ENCODE measurements at regions not wholly inside any gene's neighbourhood (a gene's known extent, or its start where the extent isn't known, plus 50 kb on each side); places are given as distances from the start of the nearest gene placed in this dataset.

GRCh38 chr10:4067531-4067930 lies 282.5 kb upstream of the KLF6 start:
- DNase-seq (peak; percentile 44 to 51), ATAC-seq (replicated peaks in 1 of 2) (peak; percentile 53 to 54)
- no peaks in the 10 kb centered on the region for H3K27me3 Mint-ChIP-seq (ENCODE audit: low read depth)
- H3K4me3 Mint-ChIP-seq, result no peak overlapping the region
- H3K9me3 Mint-ChIP-seq, result no peaks in the 10 kb centered on the region
- H3K4me1 Mint-ChIP-seq (ENCODE audit: low read depth), result no peaks in the 10 kb centered on the region
- no peaks in the 10 kb centered on the region for H3K36me3 Mint-ChIP-seq (ENCODE audit: insufficient read depth in 2 of 2)
- H3K27ac Mint-ChIP-seq, result no peak overlapping the region

DNA sequence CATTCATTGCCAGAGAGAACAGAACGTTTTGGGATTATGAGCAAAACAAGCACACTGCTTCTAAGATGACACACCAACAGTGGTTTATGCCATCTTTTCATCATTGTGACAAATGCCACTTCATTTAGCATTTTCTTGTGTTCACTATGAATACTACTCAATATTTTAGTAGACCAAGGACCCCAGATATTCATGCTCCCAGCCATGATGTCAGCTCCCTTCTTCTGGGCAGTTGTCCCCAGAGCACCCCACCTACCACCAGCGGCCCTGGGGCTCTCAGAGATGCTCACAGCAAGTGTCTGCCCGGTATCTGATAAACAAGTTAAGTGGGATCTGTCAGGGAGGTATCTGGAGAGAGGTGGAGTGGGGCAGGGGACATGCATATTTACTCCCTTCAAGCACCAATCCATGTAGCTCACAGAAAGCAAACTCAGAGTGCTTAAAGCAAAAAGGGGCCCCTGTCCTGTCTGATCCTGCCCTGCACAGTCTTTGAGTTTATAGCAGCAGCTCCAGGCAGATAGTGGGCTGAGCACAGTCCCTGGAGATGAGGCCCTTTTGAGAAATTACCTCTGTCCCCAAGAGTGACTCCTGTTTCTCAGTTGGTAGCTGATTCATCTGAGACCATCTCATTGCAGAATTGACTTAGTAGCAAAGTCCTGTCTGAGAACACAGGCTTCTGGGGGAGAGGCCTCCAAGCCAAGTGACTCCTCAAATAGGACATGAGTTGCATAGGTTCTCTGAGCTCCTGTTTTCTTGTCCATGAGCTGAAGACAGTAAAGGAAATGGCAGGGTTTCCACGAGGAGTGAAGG lies 281.8 kb upstream of the KLF6 start:
- H3K36me3 Mint-ChIP-seq (ENCODE audit: insufficient read depth in 2 of 2), result no peaks in the 10 kb centered on the region
- H3K27ac Mint-ChIP-seq, result no peak overlapping the region
- peak; percentile 83 to 86 for ATAC-seq (replicated peaks in 1 of 2)
- H3K27me3 Mint-ChIP-seq (ENCODE audit: low read depth), result no peaks in the 10 kb centered on the region
- peaks cover 4% of the 10 kb centered on the region for H3K4me1 Mint-ChIP-seq (ENCODE audit: low read depth)
- H3K9me3 Mint-ChIP-seq, result no peaks in the 10 kb centered on the region
- peak; percentile 37 to 40 for DNase-seq
- H3K4me3 Mint-ChIP-seq, result peak overlapping the region; percentile 2 to 16

DNA sequence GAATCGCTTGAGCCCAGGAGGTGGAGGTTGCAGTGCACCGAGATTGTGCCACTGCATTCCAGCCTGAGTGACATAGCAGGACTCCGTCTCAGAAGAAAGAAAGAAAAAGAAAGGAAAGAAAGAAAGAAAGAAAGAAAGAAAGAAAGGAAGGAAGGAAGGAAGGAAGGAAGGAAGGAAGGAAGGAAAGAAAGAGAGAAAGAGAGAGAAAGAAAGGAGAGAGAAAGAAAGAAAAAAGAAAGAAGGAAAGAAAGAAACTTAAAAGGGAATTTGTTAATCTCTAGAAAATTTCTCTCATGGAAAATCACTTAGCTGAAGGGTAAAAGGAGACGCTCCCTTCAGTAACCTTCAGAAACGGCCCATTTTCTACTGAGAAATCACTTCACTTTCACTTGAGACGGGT lies 279.5 kb upstream of the KLF6 start:
- Mint-ChIP-seq H3K36me3 (ENCODE audit: insufficient read depth in 2 of 2) (no peaks in the 10 kb centered on the region), H3K27ac (no peak overlapping the region), H3K4me3 (no peak overlapping the region), H3K4me1 (ENCODE audit: low read depth) (peaks cover 20% of the 10 kb centered on the region), H3K27me3 (ENCODE audit: low read depth) (no peaks in the 10 kb centered on the region), H3K9me3 (no peaks in the 10 kb centered on the region)
- DNase-seq (no peak), ATAC-seq (replicated peaks in 1 of 2) (no peak)

- no peaks in the 10 kb centered on the region for H3K36me3 Mint-ChIP-seq (ENCODE audit: insufficient read depth in 2 of 2)
- DNase-seq (no peak), ATAC-seq (replicated peaks in 1 of 2) (no peak)
- peaks cover 20% of the 10 kb centered on the region for H3K4me1 Mint-ChIP-seq (ENCODE audit: low read depth)
- no peak overlapping the region for H3K4me3 Mint-ChIP-seq
- no peaks in the 10 kb centered on the region for H3K9me3 Mint-ChIP-seq
- no peak overlapping the region for H3K27ac Mint-ChIP-seq
- no peaks in the 10 kb centered on the region for H3K27me3 Mint-ChIP-seq (ENCODE audit: low read depth)
These were observed 278.7 kb upstream of the KLF6 start for GRCh38 chr10:4063717-4064116.

DNA sequence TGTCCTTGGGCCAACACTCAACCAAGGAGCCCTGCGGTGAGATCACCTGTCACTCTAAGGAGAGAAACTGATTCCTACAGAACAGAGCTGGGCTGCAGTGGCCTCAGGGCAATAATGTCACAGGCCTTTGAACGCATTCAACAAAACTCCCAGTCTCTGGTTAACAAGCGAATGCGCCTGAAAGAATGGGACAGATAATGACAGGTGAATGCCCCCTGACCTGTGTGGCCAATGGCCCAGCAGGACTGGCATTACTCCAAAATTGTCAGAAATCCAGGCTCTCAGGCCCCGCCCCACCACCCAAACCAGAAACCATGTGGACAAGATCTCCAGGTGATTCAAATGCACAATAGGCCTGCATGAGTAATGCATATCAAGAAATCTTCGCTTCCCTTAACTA lies 277.7 kb upstream of the KLF6 start:
- H3K27ac Mint-ChIP-seq, result no peak overlapping the region
- H3K27me3 Mint-ChIP-seq (ENCODE audit: low read depth), result no peaks in the 10 kb centered on the region
- H3K4me3 Mint-ChIP-seq, result no peak overlapping the region
- no peaks in the 10 kb centered on the region for H3K36me3 Mint-ChIP-seq (ENCODE audit: insufficient read depth in 2 of 2)
- H3K9me3 Mint-ChIP-seq, result no peaks in the 10 kb centered on the region
- ATAC-seq (replicated peaks in 1 of 2) (no peak), DNase-seq (no peak)
- peaks cover 20% of the 10 kb centered on the region for H3K4me1 Mint-ChIP-seq (ENCODE audit: low read depth)

- no peak for DNase-seq
- Mint-ChIP-seq H3K27ac (no peak overlapping the region), H3K4me1 (ENCODE audit: low read depth) (peaks cover 20% of the 10 kb centered on the region), H3K27me3 (ENCODE audit: low read depth) (no peaks in the 10 kb centered on the region), H3K4me3 (no peak overlapping the region), H3K36me3 (ENCODE audit: insufficient read depth in 2 of 2) (no peaks in the 10 kb centered on the region), H3K9me3 (no peaks in the 10 kb centered on the region)
- no peak for ATAC-seq (replicated peaks in 1 of 2)
These were observed 277.1 kb upstream of the KLF6 start for GRCh38 chr10:4062072-4062471.

- H3K4me1 Mint-ChIP-seq (ENCODE audit: low read depth), result peaks cover 20% of the 10 kb centered on the region
- no peaks in the 10 kb centered on the region for H3K27me3 Mint-ChIP-seq (ENCODE audit: low read depth)
- H3K27ac Mint-ChIP-seq, result no peak overlapping the region
- no peak overlapping the region for H3K4me3 Mint-ChIP-seq
- H3K36me3 Mint-ChIP-seq (ENCODE audit: insufficient read depth in 2 of 2), result no peaks in the 10 kb centered on the region
- H3K9me3 Mint-ChIP-seq, result no peaks in the 10 kb centered on the region
- DNase-seq (no peak), ATAC-seq (replicated peaks in 1 of 2) (no peak)
These were observed 276.5 kb upstream of the KLF6 start for GRCh38 chr10:4061441-4061951.

GRCh38 chr10:4059471-4060138 lies 274.6 kb upstream of the KLF6 start:
- Mint-ChIP-seq H3K4me3 (peak overlapping the region in 1 of 2 donors; percentile 47), H3K4me1 (ENCODE audit: low read depth) (peaks cover 20% of the 10 kb centered on the region), H3K27me3 (ENCODE audit: low read depth) (no peaks in the 10 kb centered on the region), H3K27ac (no peak overlapping the region), H3K9me3 (no peaks in the 10 kb centered on the region), H3K36me3 (ENCODE audit: insufficient read depth in 2 of 2) (no peaks in the 10 kb centered on the region)
- ATAC-seq (replicated peaks in 1 of 2), result peak; percentile 43 to 59
- no peak for DNase-seq

DNA sequence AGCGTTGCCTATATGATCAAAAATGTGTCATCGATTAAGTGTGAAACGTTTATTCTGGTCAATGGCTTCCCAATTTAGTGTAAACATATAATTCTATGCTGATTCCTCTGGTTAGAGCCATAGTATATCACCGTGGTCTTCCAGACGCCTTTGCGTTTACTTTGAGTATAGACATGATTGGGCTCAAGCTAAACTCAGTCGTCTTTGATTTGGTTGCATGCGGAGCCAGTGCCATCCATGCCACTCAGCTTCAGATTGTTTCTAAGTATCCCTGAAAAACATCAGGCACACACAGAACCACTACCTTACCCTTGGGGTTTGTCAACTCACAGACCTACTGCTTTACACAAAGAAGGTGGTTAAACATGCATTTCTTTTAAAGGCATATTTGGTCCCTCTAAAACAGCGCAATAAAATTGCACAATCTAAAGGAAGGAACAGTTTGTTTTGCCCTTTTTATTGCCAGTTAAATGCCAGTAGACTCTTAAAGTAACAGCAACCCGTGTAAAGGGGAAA lies 273.6 kb upstream of the KLF6 start:
- DNase-seq (no peak), ATAC-seq (replicated peaks in 1 of 2) (no peak)

DNA sequence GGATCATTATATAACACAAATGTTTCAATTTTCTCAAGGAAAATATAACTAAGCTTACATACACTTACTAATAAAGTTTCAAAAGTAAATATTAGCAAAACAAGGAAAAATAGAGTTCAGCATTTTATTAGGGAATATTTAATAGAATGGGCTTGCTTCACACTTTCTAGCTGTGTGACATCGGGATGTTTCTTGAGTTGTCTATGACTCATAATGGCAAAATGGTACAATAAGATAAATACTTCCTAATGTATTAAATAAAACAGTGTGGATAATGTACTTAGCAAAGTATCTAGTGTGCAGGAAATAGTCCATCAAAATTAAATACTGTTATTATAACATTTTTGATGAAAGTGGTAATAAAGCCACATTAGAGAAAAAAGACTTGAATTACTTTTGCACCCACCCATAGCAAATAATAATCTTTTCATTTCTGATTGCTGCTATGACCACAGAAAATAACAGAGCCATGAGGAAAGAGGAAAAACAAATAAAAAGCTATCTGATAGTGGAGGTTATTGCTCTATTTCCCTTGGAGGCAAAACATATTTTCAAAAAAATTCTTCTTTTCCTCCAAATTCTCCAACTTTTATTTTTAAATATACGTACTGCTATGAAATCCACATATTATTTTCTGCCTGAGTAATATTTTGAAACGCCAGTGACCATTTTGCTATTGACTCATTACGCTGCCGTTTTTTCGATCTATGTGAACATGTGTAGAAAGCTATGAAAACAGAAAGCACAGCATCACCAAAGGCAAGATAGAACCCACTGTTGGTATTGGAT lies 272.9 kb upstream of the KLF6 start:
- Mint-ChIP-seq H3K27me3 (ENCODE audit: low read depth) (no peaks in the 10 kb centered on the region), H3K4me3 (no peak overlapping the region), H3K36me3 (ENCODE audit: insufficient read depth in 2 of 2) (no peaks in the 10 kb centered on the region), H3K9me3 (no peaks in the 10 kb centered on the region), H3K27ac (no peak overlapping the region), H3K4me1 (ENCODE audit: low read depth) (peaks cover 20% of the 10 kb centered on the region)
- DNase-seq, result no peak
- ATAC-seq (replicated peaks in 1 of 2), result no peak

More for the DNA sequence above, 273.6 kb upstream of the KLF6 start:
- Mint-ChIP-seq H3K9me3 (no peaks in the 10 kb centered on the region), H3K36me3 (ENCODE audit: insufficient read depth in 2 of 2) (no peaks in the 10 kb centered on the region), H3K4me1 (ENCODE audit: low read depth) (peaks cover 20% of the 10 kb centered on the region), H3K27me3 (ENCODE audit: low read depth) (no peaks in the 10 kb centered on the region), H3K4me3 (no peak overlapping the region), H3K27ac (no peak overlapping the region)

DNA sequence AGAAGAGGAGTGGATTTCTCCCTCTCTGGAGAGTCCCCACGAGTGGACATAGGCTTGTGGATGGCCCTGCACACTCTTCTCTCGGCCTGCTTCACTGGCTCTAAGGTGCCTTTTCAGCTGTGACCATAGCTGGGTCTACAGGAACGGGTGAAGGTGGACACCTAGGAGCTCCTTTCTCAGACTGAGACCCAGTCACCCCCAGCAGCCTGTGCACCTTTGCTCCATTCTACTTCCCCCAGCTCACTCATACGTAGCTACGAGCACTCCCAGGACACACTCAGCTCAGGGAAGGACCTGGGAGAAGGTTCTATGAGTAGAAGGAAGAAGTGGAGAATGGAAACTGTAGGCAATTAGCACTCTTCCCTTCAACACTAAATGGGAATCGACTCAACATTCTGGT lies 272.0 kb upstream of the KLF6 start:
- ATAC-seq (replicated peaks in 1 of 2) (no peak), DNase-seq (no peak)
- Mint-ChIP-seq H3K27me3 (ENCODE audit: low read depth) (no peaks in the 10 kb centered on the region), H3K27ac (no peak overlapping the region), H3K36me3 (ENCODE audit: insufficient read depth in 2 of 2) (no peaks in the 10 kb centered on the region), H3K4me3 (no peak overlapping the region), H3K9me3 (no peaks in the 10 kb centered on the region), H3K4me1 (ENCODE audit: low read depth) (peaks cover 19% of the 10 kb centered on the region)

- Mint-ChIP-seq H3K4me1 (ENCODE audit: low read depth) (peaks cover 3% of the 10 kb centered on the region), H3K27me3 (ENCODE audit: low read depth) (no peaks in the 10 kb centered on the region), H3K4me3 (no peak overlapping the region), H3K27ac (no peak overlapping the region), H3K9me3 (no peaks in the 10 kb centered on the region), H3K36me3 (ENCODE audit: insufficient read depth in 2 of 2) (no peaks in the 10 kb centered on the region)
- ATAC-seq (replicated peaks in 1 of 2) (no peak), DNase-seq (no peak)
These were observed 269.8 kb upstream of the KLF6 start for GRCh38 chr10:4054656-4055435.
